ENCODE measurements at regions not wholly inside any gene's neighbourhood (a gene's known extent, or its start where the extent isn't known, plus 50 kb on each side); places are given as distances from the start of the nearest gene placed in this dataset.

GRCh38 chr14:95444132-95445129 is 72.0 kb downstream of the SYNE3 start:
- in situ Hi-C loops (cut with MboI; ENCODE audit: low pct_unique_long_range_greater_than_20kb, low sequenced_read_pairs) = no loop called here
- DNase-seq = no peak

GRCh38 chr14:95442633-95443021 is 73.8 kb downstream of the SYNE3 start:
- in situ Hi-C loops (cut with MboI; ENCODE audit: low pct_unique_long_range_greater_than_20kb, low sequenced_read_pairs) = no loop called here
- peak; percentile 78 for DNase-seq

- in situ Hi-C loops (cut with MboI; ENCODE audit: low pct_unique_long_range_greater_than_20kb, low sequenced_read_pairs) = no loop called here
- no peak for DNase-seq
Measured at GRCh38 chr14:95442016-95442632, 74.3 kb downstream of the SYNE3 start.

DNA sequence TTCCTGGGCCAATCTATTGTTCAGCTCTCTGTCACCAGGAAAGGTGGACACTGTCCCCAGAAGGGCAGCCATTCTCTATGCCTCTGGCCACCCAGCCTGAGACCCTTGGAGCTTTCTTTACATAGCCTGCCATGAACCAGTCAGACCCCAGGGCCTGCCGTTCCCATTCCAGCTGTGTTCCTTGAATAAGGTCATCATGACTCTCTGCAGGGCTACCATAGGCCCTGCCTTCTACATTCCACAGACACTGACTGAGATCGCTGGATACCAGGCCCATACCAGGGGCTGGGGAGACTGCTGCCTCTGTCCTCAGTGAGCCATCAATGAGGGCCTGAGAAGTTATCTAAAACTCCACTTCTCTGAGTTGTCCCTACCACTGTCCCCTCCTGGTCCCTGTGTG is 75.5 kb downstream of the SYNE3 start:
- in situ Hi-C loops (cut with MboI; ENCODE audit: low pct_unique_long_range_greater_than_20kb, low sequenced_read_pairs) = no loop called here
- no peak for DNase-seq

DNA sequence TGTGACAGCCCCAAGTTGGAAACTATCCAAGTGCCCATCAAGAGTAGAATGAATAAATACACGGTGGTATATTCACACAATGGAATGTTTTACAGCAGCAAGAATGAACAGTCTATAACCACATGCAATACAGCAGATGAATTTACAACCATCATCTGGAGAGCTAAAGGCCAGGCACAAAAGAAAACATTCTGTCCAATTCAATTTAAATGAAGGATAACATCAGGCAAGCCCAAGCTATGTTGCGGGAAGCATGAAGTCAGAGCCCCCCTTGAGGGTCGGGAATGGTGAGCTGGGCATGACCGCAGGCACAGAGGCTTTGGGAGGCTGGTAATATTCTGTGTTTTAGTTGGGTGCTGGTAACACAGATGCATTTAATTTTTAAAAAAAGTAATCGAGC is 76.0 kb downstream of the SYNE3 start:
- no peak for DNase-seq
- in situ Hi-C loops (cut with MboI; ENCODE audit: low pct_unique_long_range_greater_than_20kb, low sequenced_read_pairs) = no loop called here

GRCh38 chr14:95439881-95440280 is 76.6 kb downstream of the SYNE3 start:
- no peak for DNase-seq
- in situ Hi-C loops (cut with MboI; ENCODE audit: low pct_unique_long_range_greater_than_20kb, low sequenced_read_pairs) = no loop called here

DNA sequence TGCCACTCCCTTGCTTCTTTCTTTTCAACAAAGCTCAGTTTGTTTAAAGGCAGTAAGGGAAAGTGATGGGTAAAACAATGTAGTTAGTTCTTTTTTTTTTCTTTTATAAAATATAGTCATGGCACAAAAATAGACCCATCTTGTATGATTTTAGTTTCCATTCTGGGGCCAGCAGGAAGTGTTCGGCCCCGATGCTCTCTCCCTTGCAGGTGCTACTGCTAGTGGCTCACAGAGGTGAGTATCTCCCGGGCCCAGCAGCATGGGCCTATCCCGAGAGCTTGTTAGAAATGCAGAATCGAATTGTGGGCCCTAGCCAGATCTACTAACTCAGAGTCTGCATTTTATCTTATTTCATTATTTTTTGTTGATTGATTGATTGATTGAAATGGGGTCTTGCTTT is 78.7 kb downstream of the SYNE3 start:
- in situ Hi-C loops (cut with MboI; ENCODE audit: low pct_unique_long_range_greater_than_20kb, low sequenced_read_pairs) = no loop called here
- DNase-seq = no peak

- in situ Hi-C loops (cut with MboI; ENCODE audit: low pct_unique_long_range_greater_than_20kb, low sequenced_read_pairs) = no loop called here
- DNase-seq = no peak
Measured at GRCh38 chr14:95436354-95436753, 80.1 kb downstream of the SYNE3 start.

DNA sequence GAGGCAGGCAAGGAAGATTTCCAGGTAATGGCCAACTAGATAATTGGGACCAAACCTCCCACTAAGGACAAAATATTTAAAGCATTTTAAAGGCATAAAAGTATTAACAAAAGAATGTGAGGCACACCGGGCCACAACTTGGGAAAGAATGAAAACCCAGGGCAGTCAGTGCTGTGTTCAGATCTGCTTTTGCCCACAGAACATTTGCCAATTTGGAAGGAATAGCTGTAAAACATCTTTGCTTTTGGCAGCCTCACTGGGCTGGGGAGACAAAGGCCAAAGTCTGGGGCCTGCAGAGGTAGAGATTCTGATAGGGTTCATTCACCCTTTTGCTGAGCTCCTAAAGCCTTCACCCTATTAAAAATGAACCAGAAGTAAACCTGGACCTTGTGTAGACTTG is 82.3 kb downstream of the SYNE3 start:
- DNase-seq = no peak
- in situ Hi-C loops (cut with MboI; ENCODE audit: low pct_unique_long_range_greater_than_20kb, low sequenced_read_pairs) = no loop called here

- no peak for DNase-seq
- in situ Hi-C loops (cut with MboI; ENCODE audit: low pct_unique_long_range_greater_than_20kb, low sequenced_read_pairs) = no loop called here
Measured at GRCh38 chr14:95433094-95433478, 83.4 kb downstream of the SYNE3 start.

DNA sequence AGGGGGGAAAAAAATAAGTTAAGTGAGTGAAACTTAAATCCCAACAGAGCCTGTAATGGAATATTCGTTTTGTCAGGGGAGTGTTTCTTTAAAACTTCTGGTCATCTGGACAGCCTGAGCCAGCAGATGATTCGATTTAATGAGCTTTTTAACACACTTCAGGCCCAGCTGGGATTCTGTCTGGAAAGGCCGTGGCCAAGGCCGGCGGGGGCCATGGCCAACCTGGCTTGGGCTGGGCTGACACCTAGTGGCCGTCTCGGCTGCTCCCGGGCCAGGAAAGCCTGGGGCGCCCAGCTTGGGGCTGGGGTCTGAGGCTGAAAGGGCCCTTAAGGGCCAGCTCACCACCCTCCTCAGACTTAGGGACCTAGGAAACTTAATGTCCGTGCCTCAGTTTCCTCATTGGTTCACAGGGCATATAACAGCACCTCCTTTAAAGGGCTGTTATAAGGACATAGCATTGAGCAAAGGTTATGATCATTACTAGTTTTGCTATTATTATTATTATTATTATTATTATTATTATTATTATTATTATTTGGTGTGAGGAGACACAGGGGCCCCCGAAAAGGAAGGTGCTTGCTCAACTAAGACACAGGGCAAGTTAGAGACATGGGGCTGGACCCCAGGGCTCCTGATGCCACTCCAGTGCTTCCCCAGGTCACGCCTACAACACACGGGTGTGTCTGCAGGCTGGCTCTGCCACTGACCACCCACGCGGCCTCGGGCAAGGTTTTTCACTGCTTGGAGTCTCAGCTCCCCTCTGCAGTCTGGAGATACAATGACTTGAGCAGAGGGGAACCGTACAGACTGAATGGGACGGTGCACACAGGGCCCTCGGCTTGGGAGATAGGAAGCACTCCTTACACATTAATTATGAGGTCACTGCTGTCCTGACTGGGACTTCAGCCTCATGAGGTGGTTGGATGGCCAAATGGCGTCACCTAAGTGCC is 84.0 kb downstream of the SYNE3 start:
- DNase-seq = no peak
- in situ Hi-C loops (cut with MboI; ENCODE audit: low pct_unique_long_range_greater_than_20kb, low sequenced_read_pairs) = no loop called here

DNA sequence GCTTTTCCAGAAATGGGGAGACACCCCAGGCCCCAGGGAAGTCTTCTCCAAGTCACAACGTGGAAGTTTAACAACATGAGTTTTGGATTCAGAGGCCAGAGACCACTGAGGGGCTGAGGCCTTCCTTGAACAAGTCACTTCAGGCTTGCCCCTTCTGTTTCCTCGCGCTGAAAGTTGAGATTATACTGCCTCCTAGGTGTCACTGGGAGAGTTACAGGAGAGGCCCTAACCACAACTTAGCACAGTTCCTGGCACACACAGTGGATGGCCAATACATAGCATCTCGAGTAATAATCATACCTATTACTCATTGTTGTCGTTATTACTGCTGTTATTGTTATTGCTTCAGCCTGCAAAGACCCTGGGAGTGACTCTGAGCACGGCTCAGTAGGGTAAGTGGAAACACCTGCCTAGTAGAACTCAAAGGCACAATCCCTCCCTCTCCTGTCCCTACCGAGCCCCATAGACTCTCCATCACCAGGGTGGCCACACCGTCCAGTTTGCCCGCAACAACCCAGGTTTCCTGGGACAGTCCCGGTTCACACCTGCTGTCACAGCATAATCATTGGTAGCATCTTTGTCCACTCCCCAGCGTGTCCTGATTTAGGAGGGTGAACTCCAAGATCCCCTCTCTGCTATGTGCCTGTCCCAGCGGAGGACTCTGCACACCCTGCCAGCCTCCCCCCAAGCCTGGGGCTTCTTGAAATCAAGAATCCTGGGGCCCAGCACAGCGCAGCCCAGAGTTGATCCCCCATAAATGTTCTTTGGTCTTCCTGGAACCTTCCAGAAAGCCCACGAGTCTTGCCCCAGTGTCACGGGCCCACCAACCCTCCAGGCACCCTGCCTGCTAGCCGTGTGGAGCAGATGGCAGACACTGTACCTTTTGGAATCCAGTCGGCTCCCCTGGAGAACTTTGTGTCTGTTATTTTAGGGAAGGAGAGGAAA is 85.0 kb downstream of the SYNE3 start:
- DNase-seq = peak; percentile 44
- in situ Hi-C loops (cut with MboI; ENCODE audit: low pct_unique_long_range_greater_than_20kb, low sequenced_read_pairs) = no loop called here

DNA sequence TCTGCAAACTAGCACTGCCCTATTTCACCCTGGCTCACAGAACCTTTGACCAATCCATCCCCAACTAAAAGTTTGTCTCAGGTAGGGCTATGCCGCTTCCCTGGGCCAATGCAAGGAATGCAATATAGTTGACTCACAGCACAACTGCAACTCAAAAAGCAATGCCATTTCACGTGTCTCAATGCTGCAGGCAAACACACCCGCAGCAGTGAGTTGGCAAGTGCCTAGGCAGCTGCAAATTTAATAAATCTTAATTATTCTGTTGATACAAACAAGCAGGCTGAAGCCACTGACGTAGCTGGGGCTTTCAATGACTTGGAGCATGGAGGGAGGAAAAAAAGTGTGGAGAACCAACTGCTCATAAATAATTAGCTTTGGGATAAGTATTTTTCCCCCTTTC is 87.9 kb downstream of the SYNE3 start:
- no peak for DNase-seq
- in situ Hi-C loops (cut with MboI; ENCODE audit: low pct_unique_long_range_greater_than_20kb, low sequenced_read_pairs) = no loop called here

DNA sequence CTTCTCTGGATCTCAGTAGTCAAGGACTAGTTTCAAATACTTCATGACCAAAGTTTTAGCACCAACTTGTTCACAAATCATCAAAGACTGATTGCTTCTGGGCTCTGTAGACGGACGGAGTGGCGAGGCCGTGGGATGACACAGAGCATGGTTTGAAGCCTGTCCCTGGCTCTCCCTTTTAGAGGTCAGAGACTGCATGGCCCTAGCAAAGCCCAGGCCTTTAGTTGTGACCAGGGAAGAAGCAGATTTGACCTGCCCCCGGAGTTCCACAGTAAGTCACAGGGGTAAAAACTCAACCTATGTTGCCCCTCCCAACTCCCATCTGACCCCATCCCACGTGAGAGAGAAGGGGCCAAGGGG is 90.4 kb downstream of the SYNE3 start:
- in situ Hi-C loops (cut with MboI; ENCODE audit: low pct_unique_long_range_greater_than_20kb, low sequenced_read_pairs) = no loop called here
- no peak for DNase-seq

DNA sequence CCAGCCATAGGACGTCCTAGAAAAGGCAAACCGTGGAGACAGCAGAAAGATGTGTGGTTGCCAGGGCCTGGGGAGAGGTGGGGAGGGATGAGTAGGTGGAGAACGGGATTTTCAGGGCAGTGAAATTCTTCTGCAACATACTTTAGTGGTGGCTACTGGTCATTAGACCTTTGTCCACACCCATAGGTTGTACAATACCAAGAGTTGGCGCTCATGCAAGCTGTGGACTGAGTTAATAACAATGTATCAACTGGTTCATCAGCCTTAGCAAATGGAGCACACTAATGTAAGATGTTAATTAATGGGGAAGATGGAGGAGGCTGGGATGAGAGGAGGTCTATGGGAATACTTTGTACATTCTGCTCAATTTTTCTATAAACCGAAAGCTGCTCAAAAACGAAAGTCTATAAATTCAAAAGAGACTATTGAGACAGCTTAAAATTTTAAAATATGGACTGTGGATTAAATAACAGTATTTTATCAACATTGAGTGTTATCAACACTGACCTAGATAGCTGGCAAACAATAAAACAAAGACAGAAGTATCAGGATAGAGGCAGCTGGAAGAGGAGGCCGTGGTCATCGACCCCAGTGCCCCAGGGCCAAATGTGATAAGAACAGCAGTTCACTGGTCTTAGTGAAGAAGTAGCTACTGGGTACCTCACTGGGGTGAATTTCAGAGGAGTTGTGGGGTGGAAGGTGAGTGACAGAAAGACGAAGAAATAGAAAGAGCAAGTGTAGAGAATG is 90.9 kb downstream of the SYNE3 start:
- no peak for DNase-seq
- in situ Hi-C loops (cut with MboI; ENCODE audit: low pct_unique_long_range_greater_than_20kb, low sequenced_read_pairs) = no loop called here

GRCh38 chr14:95424529-95424928 is 91.9 kb downstream of the SYNE3 start:
- no peak for DNase-seq
- in situ Hi-C loops (cut with MboI; ENCODE audit: low pct_unique_long_range_greater_than_20kb, low sequenced_read_pairs) = no loop called here

- DNase-seq = no peak
- in situ Hi-C loops (cut with MboI; ENCODE audit: low pct_unique_long_range_greater_than_20kb, low sequenced_read_pairs) = no loop called here
Measured at GRCh38 chr14:95421741-95422140, 94.7 kb downstream of the SYNE3 start.

GRCh38 chr14:95420060-95420459 is 96.4 kb downstream of the SYNE3 start:
- no peak for DNase-seq
- in situ Hi-C loops (cut with MboI; ENCODE audit: low pct_unique_long_range_greater_than_20kb, low sequenced_read_pairs) = no loop called here
